SH-SY5Y (cell line): ENCODE measurements at regions not wholly inside any gene's neighbourhood (a gene's known extent, or its start where the extent isn't known, plus 50 kb on each side); places are given as distances from the start of the nearest gene placed in this dataset.

Experiments used
- GATA2 ChIP-seq: IDR thresholded peaks from 2 replicates; pipeline ENCODE4 v1.6.1; 2011; ENCODE audit warnings: mild to moderate bottlenecking, low read depth, low read length
- GATA3 ChIP-seq: IDR thresholded peaks from 2 replicates; pipeline ENCODE4 v1.6.1; 2011; ENCODE audit warnings: low read depth, mild to moderate bottlenecking, low read length, moderate library complexity

GRCh38 chr5:165502893-165503691 lies 1997.7 kb downstream of the MAT2B start:
- TF ChIP-seq GATA2, result no peak
- no peak for TF ChIP-seq GATA3
